HG03064 (cell line): ENCODE measurements at regions not wholly inside any gene's neighbourhood (a gene's known extent, or its start where the extent isn't known, plus 50 kb on each side); places are given as distances from the start of the nearest gene placed in this dataset.

Experiments used
- ATAC-seq: cut with Tn5 transposase; IDR thresholded peaks from one replicate; pipeline ENCODE4 v1.9.1; 2021; ENCODE audit warnings: low read depth; ENCODE audit not compliant: unreplicated experiment

GRCh38 chr5:168218746-168219145 lies 72.7 kb upstream of the WWC1 start:
- ATAC-seq, result no peak

- ATAC-seq, result peak; percentile 80
Observed at GRCh38 chr5:168219515-168220410, 71.7 kb upstream of the WWC1 start.

- ATAC-seq, result no peak
Observed at GRCh38 chr5:168224085-168224484, 67.4 kb upstream of the WWC1 start.

DNA sequence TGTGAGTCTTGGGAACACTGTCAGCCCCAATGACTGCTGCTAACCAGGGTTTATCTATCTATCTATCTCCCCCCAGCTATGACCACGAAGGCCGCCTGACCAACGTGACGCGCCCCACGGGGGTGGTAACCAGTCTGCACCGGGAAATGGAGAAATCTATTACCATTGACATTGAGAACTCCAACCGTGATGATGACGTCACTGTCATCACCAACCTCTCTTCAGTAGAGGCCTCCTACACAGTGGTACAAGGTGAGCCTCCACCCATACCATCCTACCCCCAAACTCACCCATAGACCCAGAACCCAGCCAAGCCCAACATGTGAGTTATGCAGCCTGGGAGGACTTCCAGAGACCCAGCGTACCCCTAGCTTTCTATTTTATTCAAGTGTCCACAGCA lies 65.4 kb upstream of the WWC1 start:
- ATAC-seq, result no peak

- no peak for ATAC-seq
Observed at GRCh38 chr5:168227001-168227400, 64.4 kb upstream of the WWC1 start.

DNA sequence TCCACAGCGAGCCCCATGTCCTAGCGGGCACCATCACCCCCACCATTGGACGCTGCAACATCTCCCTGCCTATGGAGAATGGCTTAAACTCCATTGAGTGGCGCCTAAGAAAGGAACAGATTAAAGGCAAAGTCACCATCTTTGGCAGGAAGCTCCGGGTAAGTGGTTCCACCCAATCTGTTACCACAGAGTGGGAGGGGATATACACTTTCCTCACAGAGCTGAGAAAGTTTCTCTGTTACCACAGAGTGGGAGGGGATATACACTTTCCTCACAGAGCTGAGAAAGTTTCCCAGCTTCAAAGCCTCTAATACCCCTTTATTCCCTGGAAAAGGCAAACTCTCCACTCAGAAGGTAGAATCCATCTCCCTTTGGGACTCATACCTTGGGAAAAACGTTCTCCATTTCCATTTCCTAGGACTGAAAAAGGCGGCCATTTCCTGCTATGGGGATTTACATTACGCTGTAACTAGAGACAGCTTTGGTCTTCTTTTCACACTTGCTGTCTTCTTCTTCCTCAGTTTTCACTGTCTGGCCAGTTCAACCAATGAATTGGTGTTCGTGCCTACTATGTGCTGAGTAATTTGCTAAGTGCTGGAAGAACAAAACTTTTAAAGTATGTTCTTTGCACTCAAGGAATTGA lies 63.4 kb upstream of the WWC1 start:
- peak; percentile 100 for ATAC-seq

- no peak for ATAC-seq
Observed at GRCh38 chr5:168228668-168229067, 62.8 kb upstream of the WWC1 start.

- ATAC-seq, result no peak
Observed at GRCh38 chr5:168234133-168234532, 57.3 kb upstream of the WWC1 start.

GRCh38 chr5:168238463-168238862 lies 53.0 kb upstream of the WWC1 start:
- no peak for ATAC-seq

DNA sequence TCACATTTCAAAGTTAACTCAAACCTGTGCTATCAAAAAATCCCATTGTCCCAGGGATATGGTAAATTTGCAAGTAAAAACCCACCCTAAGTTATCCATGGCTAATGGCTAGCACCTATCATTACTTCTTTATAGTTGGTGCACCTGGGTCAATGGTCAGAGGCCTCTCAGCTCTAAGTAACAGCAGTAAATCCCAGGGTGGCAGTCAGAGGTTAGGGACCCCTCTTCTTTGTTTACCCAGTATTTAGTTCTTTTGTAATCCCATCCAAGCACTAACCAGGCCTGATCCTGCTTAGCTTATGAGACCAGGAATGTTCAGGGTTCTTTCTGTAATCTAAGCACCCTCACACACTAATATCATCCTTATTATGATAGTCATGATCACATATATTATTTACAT lies 52.1 kb upstream of the WWC1 start:
- ATAC-seq, result no peak
